ENCODE measurements at regions not wholly inside any gene's neighbourhood (a gene's known extent, or its start where the extent isn't known, plus 50 kb on each side); places are given as distances from the start of the nearest gene placed in this dataset.
"Not testable (repeated sequence)": the region's sequence is repeated elsewhere in the genome, so short reads cannot be mapped to it uniquely, and the experiment has no call there.

GRCh38 chr9:86997156-86997555 lies 49.9 kb upstream of the GAS1 start:
- in situ Hi-C loops (cut with HindIII; ENCODE audit: low sequenced_read_pairs) = no loop called here

- in situ Hi-C loops (cut with HindIII; ENCODE audit: low sequenced_read_pairs) = no loop called here
These were observed 50.6 kb upstream of the GAS1 start for GRCh38 chr9:86997951-86998350.

GRCh38 chr9:87002517-87002916 lies 55.2 kb upstream of the GAS1 start:
- in situ Hi-C loops (cut with HindIII; ENCODE audit: low sequenced_read_pairs) = no loop called here

GRCh38 chr9:87004016-87004415 lies 56.7 kb upstream of the GAS1 start:
- in situ Hi-C loops (cut with HindIII; ENCODE audit: low sequenced_read_pairs) = no loop called here

GRCh38 chr9:87006956-87007355 lies 59.6 kb upstream of the GAS1 start:
- in situ Hi-C loops (cut with HindIII; ENCODE audit: low sequenced_read_pairs) = no loop called here

- in situ Hi-C loops (cut with HindIII; ENCODE audit: low sequenced_read_pairs) = no loop called here
These were observed 60.5 kb upstream of the GAS1 start for GRCh38 chr9:87007711-87008366.

- in situ Hi-C loops (cut with HindIII; ENCODE audit: low sequenced_read_pairs) = no loop called here
These were observed 61.4 kb upstream of the GAS1 start for GRCh38 chr9:87008667-87009066.

- in situ Hi-C loops (cut with HindIII; ENCODE audit: low sequenced_read_pairs) = no loop called here
These were observed 63.3 kb upstream of the GAS1 start for GRCh38 chr9:87010626-87011025.

- in situ Hi-C loops (cut with HindIII; ENCODE audit: low sequenced_read_pairs) = no loop called here
These were observed 64.2 kb upstream of the GAS1 start for GRCh38 chr9:87011551-87011950.

GRCh38 chr9:87013490-87013889 lies 66.2 kb upstream of the GAS1 start:
- in situ Hi-C loops (cut with HindIII; ENCODE audit: low sequenced_read_pairs) = no loop called here

GRCh38 chr9:87014436-87014835 lies 67.1 kb upstream of the GAS1 start:
- in situ Hi-C loops (cut with HindIII; ENCODE audit: low sequenced_read_pairs) = no loop called here

GRCh38 chr9:87016681-87017080 lies 69.4 kb upstream of the GAS1 start:
- in situ Hi-C loops (cut with HindIII; ENCODE audit: low sequenced_read_pairs) = no loop called here

- in situ Hi-C loops (cut with HindIII; ENCODE audit: low sequenced_read_pairs) = no loop called here
These were observed 73.1 kb upstream of the GAS1 start for GRCh38 chr9:87020169-87020950.

- in situ Hi-C loops (cut with HindIII; ENCODE audit: low sequenced_read_pairs) = no loop called here
These were observed 74.9 kb upstream of the GAS1 start for GRCh38 chr9:87022178-87022577.

- in situ Hi-C loops (cut with HindIII; ENCODE audit: low sequenced_read_pairs) = no loop called here
These were observed 78.9 kb upstream of the GAS1 start for GRCh38 chr9:87026204-87026603.

GRCh38 chr9:87028836-87029235 lies 81.5 kb upstream of the GAS1 start:
- in situ Hi-C loops (cut with HindIII; ENCODE audit: low sequenced_read_pairs) = not testable (repeated sequence)

- in situ Hi-C loops (cut with HindIII; ENCODE audit: low sequenced_read_pairs) = no loop called here
These were observed 82.6 kb upstream of the GAS1 start for GRCh38 chr9:87029905-87030304.

- in situ Hi-C loops (cut with HindIII; ENCODE audit: low sequenced_read_pairs) = no loop called here
These were observed 87.5 kb upstream of the GAS1 start for GRCh38 chr9:87034841-87035240.

- in situ Hi-C loops (cut with HindIII; ENCODE audit: low sequenced_read_pairs) = no loop called here
These were observed 88.6 kb upstream of the GAS1 start for GRCh38 chr9:87035879-87036278.

GRCh38 chr9:87036506-87036905 lies 89.2 kb upstream of the GAS1 start:
- in situ Hi-C loops (cut with HindIII; ENCODE audit: low sequenced_read_pairs) = no loop called here

- in situ Hi-C loops (cut with HindIII; ENCODE audit: low sequenced_read_pairs) = no loop called here
These were observed 92.6 kb upstream of the GAS1 start for GRCh38 chr9:87039809-87040392.

- in situ Hi-C loops (cut with HindIII; ENCODE audit: low sequenced_read_pairs) = no loop called here
These were observed 93.2 kb upstream of the GAS1 start for GRCh38 chr9:87040410-87041009.

All from DLD1 (cell line).